Stimulated activated CD4-positive, alpha-beta T cell treated with anti-CD3 and anti-CD28 coated beads, Interleukin-1b, Interleukin-23, amount 100 ng/mL, for 1 hour (primary cell): ENCODE measurements at regions not wholly inside any gene's neighbourhood (a gene's known extent, or its start where the extent isn't known, plus 50 kb on each side); places are given as distances from the start of the nearest gene placed in this dataset.

Source experiments
- DNase-seq, 2 donors: peaks; one replicate each; pipeline ENCODE4 v3.0.0-alpha.2; 2020; ENCODE audit warnings: low read depth in 2 of 2

GRCh38 chr16:51392521-51393187, 241.6 kb upstream of the SALL1 start:
- no peak for DNase-seq

DNA sequence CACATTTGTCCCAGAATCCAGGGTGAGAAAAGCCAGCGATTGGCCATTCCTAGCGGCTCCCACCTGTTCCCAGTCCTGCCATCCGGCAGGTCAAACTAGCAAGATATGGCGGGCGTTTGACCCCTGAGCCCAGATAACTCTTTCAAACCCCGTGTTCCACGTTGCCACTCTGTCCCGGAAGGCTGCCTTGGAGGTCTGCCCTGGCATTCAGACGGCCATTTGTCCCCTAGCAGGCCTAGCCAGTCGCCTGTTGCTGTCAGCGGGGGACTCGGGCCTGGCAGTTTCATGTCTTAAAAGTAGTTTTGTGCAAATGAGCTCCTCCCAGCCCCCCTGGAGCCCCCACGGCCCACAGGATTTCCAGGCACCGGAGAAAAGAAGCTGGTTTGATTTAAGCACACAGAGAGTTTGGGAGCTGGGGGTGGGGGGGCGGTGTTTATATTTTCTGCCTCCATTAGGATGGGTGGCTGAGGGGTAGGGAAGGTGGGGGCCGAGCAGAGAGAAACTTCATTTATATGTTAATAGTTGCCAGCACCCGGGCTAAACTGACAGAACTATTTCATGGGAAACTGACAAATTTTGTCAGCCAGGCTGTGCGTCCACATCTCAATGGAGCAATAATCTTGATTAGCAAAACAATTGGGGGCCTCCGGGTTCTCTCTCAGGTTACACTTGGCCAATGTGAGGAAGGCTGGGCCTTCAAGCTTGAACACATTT, 240.9 kb upstream of the SALL1 start:
- no peak for DNase-seq

GRCh38 chr16:51390877-51391276, 239.8 kb upstream of the SALL1 start:
- no peak for DNase-seq

DNA sequence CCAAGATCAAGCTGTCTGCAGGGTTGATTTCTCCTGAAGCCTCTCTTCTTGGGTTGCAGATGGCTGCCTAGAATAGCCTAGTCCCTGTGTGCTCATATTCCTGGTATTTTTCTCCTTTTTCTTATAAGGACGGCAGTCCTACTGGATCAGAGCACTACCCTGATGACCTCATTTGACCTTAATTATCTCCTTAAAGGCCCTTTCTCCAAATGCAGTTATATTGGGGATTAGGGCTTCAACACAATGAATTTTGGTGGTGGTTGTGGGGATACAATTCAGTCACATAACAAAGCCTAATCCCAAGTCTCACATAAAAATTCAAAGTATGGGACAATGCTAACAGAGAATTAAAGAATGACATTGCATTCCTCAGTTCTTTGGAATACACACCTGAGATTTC, 238.8 kb upstream of the SALL1 start:
- DNase-seq = no peak

DNA sequence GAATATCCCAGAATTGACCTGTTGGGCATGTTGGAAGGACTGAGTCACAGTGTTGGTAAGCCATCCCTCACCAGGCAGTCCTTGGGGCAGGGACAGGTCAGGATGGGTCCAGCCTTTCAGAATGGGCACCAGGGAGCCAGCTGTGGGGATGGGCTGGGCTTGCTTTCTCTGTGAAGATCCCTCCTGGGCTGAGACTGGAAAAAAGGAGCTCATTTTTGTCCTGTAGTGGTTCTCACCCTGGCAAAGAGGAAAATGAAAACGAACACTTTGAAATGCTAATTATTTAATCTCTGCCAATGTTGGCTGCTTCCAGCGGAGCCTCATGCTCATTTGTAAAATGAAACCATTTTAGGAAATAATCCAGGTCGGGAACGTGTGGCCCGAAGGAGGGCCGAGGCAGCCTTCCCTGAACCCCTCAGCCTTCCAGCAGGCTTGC, 237.5 kb upstream of the SALL1 start:
- no peak for DNase-seq

DNA sequence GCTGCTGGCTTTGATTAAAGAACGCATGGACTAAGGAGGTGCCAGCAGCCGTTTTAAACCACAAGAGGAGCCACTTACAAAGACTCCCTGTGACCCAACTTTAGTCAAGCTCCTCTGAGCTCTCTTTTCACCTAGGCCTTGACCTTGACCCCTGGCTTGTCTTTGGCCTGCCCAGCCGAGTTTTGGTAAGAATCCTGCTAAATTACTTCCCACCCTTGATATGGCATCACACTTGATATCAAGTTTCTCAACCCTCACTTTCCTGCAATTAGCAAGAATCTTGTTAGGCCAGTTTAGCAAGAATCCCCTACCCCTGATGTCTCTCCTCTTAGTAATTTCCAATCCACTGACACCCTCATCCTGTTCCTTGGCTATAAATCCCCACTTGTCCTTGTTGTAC, 232.8 kb upstream of the SALL1 start:
- no peak for DNase-seq

DNA sequence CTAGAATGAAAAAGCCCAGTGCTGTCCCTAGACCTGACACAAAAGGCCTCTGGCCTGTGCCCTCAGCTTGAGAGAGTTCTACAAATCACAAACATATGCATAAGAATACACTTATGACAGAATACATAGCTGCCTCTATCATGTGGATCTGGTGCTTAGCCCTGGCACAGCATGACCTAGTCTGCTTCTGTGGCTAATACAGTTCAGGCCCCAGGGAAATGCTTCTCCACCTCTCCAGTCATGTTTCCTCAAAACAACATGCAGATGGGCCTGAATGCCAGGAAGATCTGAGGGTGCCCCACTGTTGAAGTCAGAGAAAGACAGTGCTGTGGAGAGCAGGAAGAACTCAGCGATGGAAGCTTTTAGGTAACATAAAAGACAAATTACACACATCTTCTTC, 231.9 kb upstream of the SALL1 start:
- no peak for DNase-seq

DNA sequence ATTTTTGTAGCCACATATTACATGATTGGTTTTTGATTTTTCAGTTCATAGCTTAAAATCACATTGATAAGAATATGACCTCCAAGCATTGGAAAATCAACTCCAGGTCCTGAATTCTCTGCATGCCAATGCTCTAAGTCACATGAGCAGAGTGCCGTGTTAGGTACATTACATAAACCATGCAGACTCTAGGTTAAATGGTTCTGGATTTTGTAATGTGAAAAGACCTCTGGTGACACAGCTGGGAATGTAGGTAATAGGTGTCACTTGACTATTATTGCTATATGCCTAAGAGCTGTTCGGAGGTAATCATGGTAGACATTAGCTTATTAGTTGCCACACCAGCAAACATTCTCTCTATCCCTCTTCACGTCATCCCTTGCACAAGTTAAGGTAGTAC, 231.1 kb upstream of the SALL1 start:
- no peak for DNase-seq

GRCh38 chr16:51376080-51376479, 225.0 kb upstream of the SALL1 start:
- DNase-seq = no peak

- DNase-seq = no peak
Measured at GRCh38 chr16:51374790-51375189, 223.7 kb upstream of the SALL1 start.

DNA sequence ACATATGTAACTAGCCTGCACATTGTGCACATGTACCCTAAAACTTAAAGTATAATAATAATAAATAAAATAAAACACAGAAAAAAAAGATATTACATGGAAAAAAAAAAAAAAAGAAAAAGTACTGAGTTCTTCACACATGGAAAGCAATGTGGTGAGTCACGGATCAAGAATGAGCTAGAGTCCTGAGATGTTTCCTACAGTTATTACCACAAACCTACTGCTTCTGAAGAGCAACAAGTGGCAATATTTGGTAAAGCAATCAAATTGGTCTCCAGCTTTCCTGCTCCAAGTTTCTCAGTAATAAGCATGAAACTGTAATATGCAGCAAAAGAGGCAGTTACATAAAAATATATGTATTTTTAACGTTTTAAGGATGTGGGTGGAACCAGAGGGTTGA, 223.3 kb upstream of the SALL1 start:
- no peak for DNase-seq

DNA sequence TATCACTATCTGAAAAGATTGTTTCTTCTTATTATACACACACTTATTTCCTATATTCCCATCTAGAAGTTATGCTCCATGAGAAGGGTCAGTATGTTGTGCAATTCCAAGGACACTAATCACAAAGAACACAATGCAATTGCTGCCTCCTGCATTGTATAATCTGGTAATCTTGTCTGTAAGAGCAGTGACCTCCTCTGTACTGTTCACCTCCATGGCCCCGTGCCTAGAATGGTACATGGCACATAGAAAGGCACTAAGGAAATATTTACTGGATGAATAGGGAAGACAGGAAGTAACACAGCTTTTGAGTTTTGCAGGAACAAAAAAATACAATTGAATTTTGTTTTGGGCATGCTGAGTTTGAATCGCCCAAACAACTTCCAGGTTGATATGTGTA, 214.6 kb upstream of the SALL1 start:
- DNase-seq = no peak

DNA sequence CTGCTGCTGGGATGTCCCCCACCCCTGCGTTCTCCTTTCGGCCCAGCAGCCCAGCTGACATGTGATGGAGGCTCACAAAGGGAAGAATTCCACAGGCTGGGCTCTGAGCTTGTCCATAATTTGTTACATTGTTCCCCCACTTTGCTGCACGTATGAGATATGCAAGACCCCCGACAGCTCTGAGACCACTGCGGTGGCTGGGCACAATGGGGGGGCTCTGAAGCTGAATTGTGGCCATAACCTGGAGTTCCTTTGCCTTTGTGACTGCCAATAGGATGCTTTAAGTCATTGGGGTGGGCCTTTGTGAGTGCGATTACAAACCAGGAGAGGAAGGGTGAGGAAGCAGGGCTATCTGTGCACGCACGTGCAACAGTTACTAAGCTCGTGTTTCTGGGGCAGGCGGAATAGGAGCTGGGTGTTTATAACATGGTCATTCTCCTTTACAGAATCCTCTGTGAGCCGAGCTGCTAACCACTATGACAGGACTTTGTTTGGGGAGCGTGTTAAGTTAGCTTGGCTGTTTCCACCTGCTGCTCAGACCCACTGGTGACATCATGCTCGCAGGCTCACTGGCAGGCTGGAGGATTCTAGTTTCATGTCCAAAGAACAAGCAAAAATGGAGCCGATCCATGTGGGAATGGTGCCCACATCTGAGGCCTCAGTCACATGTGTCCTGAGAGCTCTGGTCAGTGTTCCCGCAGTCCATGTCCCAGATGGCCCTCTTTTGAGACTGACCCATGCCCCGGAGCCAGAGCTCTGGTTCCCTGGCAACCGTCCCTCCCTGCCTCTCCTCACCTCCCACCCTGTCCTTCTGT, 208.3 kb upstream of the SALL1 start:
- DNase-seq = no peak

- DNase-seq = no peak
Measured at GRCh38 chr16:51357839-51358238, 206.8 kb upstream of the SALL1 start.

DNA sequence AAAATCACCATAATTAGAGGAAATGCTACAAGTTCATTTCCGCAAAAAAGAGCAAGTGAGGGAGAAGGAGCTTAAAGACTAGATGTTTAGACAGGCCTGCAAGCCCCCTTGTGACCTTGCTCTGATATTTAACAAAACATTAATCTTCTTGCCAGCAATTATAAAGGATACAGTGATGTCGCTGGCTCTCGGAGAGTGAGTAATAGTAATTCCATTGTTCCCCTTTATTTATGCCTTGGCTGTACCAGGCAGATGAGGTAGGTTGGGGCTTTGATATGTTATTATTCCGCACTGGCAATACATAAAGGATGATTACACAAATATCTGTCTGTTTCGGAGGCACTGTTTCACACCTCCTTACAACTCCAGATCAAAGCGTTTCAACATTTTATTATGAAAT, 204.8 kb upstream of the SALL1 start:
- DNase-seq = no peak

- no peak for DNase-seq
Measured at GRCh38 chr16:51355195-51355594, 204.1 kb upstream of the SALL1 start.

DNA sequence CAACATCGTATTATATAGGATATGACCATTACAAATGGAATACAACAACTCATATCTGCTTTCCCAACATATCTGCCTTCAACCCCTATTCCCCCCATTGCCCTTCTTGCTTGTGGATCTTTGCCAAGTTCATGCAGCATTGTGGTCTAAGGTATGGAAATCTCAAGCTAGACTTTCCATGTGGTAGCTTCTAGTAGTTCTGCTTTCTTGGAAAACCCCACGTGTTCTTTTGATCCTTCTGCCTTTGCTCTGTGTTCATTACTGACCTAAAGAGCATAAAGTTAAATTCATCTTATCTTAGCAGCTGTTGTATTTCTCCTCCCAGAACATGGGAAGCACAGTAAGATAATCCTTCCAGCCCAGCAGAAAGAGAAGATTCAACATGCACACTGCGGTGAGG, 202.0 kb upstream of the SALL1 start:
- no peak for DNase-seq

DNA sequence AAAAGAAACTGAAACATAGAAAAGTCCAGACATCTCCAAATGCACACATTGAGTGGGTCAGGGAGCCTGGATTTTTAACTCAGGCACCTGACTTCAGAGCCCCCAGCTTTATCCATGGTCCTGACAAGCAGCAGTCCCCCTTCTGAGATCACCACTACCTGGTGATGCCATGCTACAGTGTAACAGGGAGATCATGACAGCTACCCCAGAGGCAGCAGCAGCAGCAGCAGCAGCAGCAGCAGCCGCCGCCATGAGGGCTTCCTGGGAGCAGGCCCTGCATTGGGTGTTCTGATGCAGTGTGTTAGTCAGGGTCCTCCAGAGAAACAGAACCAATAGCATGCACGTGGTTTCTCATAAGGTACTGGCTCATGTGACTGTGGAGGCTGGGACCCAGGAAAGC, 198.6 kb upstream of the SALL1 start:
- no peak for DNase-seq

DNA sequence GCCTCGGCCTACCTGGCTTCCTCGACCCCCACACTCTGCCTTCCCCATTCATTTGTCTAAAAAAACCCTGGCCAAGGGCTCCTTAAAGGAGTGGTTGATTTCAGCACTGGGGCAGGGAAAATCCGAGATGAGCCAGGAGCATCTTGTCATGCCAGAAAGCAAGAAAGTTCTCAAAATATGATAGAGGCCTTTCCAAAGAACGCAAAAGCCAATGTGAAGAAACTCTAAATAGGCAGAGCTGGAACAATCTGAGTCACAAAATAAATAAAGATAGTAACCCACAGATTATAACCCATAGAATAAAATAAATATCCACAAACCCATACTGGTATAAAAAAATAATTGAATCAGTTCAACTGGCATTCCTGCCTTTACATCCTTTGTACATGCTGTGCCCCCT, 192.3 kb upstream of the SALL1 start:
- DNase-seq = no peak

GRCh38 chr16:51341204-51341603, 190.1 kb upstream of the SALL1 start:
- DNase-seq = no peak

GRCh38 chr16:51337662-51338061, 186.6 kb upstream of the SALL1 start:
- DNase-seq = no peak

GRCh38 chr16:51328733-51329132, 177.7 kb upstream of the SALL1 start:
- no peak for DNase-seq

DNA sequence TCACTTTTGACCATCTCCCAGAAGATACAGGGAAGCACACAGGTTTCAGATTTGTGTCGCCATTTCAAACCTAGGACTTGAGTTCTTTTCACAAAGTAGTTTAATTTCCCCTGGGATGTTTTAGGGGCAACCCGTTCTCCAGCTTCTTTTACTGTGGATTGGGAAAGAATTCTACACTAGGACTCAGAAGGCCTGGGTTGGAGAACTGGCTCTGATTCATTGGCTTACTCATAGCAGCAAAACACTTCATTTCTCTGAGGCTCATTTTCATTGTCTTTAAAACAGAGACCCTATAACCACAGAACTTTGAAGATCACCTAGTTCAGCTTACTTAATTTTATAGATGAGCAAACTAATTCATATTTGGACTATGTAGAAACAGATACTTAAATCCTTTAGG, 175.9 kb upstream of the SALL1 start:
- no peak for DNase-seq
